VCaP (cell line): ENCODE measurements at regions not wholly inside any gene's neighbourhood (a gene's known extent, or its start where the extent isn't known, plus 50 kb on each side); places are given as distances from the start of the nearest gene placed in this dataset.

Experiments
- H3K27ac ChIP-seq: fragments of 450-650 bp; 2 replicates; pipeline ENCODE4 v1.5.1; 2017
- CTCF ChIP-seq: fragments of 450-650 bp; conservative IDR thresholded peaks from 2 replicates; pipeline ENCODE4 v1.5.1; 2017; ENCODE audit warnings: mild to moderate bottlenecking, moderate library complexity

DNA sequence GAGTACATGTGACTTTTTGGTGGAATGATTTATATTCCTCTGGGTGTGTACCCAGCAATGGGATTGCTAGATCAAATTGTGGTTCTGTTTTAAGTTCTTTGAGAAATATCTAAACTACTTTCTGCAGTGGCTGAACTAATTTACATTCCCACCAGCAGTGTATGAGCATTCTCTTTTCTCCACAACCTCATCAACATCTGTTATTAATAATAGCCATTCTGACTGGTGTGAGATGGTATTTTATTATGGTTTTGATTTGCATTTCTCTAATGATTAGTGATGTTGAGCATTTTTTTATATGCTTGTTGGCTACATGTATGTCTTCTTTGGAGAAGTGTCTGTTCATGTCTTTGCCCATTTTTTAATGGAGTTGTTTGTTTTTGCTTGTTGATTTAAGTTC, 267.4 kb upstream of the NT5C1B start:
- H3K27ac ChIP-seq: no peak overlapping the region
- no peak for TF ChIP-seq CTCF

- no peak overlapping the region for H3K27ac ChIP-seq
- peak; percentile 63 for TF ChIP-seq CTCF
Observed at GRCh38 chr2:18855027-18855426, 265.7 kb upstream of the NT5C1B start.

DNA sequence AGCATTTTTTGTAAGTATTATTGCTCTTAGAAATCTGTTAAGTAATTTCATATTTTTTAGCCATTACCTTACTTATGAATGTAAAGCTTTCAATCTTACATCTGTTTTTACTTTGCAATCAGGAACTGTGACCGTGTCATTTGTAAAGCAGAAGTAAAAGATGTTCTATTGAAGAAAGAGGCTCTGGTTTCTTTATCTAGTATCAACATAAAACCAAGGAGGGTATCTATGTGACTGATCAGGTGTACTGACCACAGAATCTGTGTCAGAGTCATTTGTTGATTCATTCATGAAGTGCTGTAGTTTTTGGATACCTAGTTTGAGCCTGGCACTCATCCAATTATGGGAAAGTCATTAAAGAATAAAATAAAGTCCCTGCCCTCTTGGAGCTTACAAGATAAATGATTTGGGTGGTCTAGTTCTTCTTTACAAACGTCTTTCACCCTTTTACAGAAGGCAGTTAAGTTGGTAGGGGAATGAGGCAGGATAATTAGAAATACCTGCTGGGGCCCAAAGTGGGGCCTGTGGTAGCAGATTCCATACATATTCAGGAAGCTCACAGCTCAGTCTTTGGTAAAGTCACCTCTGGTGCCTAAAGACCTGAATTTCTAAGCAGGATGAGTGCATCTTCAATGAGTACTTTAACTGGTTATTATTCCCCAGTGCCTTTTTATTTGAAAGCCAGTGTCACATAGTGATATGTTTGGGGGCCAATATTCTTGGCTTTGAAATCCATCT, 260.6 kb upstream of the NT5C1B start:
- TF ChIP-seq CTCF: no peak

GRCh38 chr2:18848646-18849045, 259.3 kb upstream of the NT5C1B start:
- TF ChIP-seq CTCF: no peak
- H3K27ac ChIP-seq: no peak overlapping the region

More for the DNA sequence above, 260.6 kb upstream of the NT5C1B start:
- H3K27ac ChIP-seq: no peak overlapping the region

- TF ChIP-seq CTCF: no peak
- H3K27ac ChIP-seq: no peak overlapping the region
Observed at GRCh38 chr2:18845854-18846445, 256.6 kb upstream of the NT5C1B start.

DNA sequence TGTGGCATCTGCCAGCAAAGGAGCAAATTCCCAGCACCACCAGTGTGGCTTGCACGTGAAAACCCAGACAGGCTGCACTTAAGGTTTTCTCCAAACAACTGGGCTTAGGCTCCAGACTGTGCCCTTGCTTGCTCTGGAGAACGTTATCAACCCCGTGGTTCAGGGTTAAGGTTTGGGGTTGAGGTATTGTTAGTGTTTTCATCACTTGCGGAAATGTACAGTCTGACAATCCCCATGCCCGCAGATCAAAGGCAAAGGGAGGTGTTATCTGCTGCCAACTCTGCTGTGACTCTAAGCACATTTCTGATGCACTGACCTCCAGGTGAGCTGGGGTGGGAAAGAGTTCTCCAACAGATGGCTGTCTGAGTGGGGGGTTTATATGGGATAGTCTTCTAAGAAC, 253.5 kb upstream of the NT5C1B start:
- H3K27ac ChIP-seq: no peak overlapping the region
- TF ChIP-seq CTCF: no peak

GRCh38 chr2:18841248-18842150, 252.1 kb upstream of the NT5C1B start:
- no peak overlapping the region for H3K27ac ChIP-seq
- TF ChIP-seq CTCF: no peak
